GM12891 (cell line): ENCODE measurements at regions not wholly inside any gene's neighbourhood (a gene's known extent, or its start where the extent isn't known, plus 50 kb on each side); places are given as distances from the start of the nearest gene placed in this dataset.

Experiments used
- POLR2AphosphoS5 ChIP-seq: IDR thresholded peaks from 2 replicates; pipeline ENCODE4 v1.6.1; 2011; ENCODE audit warnings: low read depth, low read length, control low read depth
- TAF1 ChIP-seq: IDR thresholded peaks from 2 replicates; pipeline ENCODE4 v1.6.1; 2011; ENCODE audit warnings: low read depth, low read length, control low read depth

GRCh38 chr6:100307561-100307960, 157.2 kb downstream of the SIM1 start:
- TF ChIP-seq POLR2AphosphoS5 (no peak), TAF1 (no peak)
